HL-60 (cell line): ENCODE measurements at regions not wholly inside any gene's neighbourhood (a gene's known extent, or its start where the extent isn't known, plus 50 kb on each side); places are given as distances from the start of the nearest gene placed in this dataset.

Experiments used
- DNase-seq, 2 experiments: peaks; one replicate each; pipeline ENCODE4 v3.0.0-alpha.2; 2010 to 2020; ENCODE audit warnings: low read depth in 1 of 2, low spot score in 1 of 2
- H3K27ac ChIP-seq: fragments of 250-450 bp; sonication (Bioruptor Pico); replicated peaks from 2 replicates; pipeline ENCODE4 v1.5.1; 2020; ENCODE audit warnings: mild to moderate bottlenecking, moderate library complexity
- H3K27me3 ChIP-seq: fragments of 250-450 bp; sonication (Bioruptor Pico); 2 replicates; pipeline ENCODE4 v1.5.1; 2021; ENCODE audit warnings: mild to moderate bottlenecking, moderate library complexity; ENCODE audit not compliant: insufficient read depth, poor library complexity, severe bottlenecking
- H3K4me3 ChIP-seq: replicated peaks from 2 replicates; pipeline ENCODE4 v1.5.1; 2011; ENCODE audit warnings: mild to moderate bottlenecking, control low read depth, low read length; ENCODE audit not compliant: insufficient read depth
- GABPA ChIP-seq: IDR thresholded peaks from 2 replicates; pipeline ENCODE4 v1.6.1; 2012; ENCODE audit warnings: low read depth
- POLR2AphosphoS5 ChIP-seq: IDR thresholded peaks from 2 replicates; pipeline ENCODE4 v1.6.1; 2012; ENCODE audit warnings: low read depth
- REST ChIP-seq: IDR thresholded peaks from 2 replicates; pipeline ENCODE4 v1.6.1; 2012; ENCODE audit warnings: low read depth; ENCODE audit not compliant: insufficient replicate concordance
- SPI1 ChIP-seq: IDR thresholded peaks from 2 replicates; pipeline ENCODE4 v1.6.1; 2012; ENCODE audit warnings: low read depth, mild to moderate bottlenecking, borderline replicate concordance
- TF ChIP-seq, protein P1 (sequence below): IDR thresholded peaks from one replicate; pipeline ENCODE4 v1.5.1; 2011; ENCODE audit warnings: low read length, control low read depth, inconsistent platforms; ENCODE audit not compliant: insufficient read depth

DNA sequence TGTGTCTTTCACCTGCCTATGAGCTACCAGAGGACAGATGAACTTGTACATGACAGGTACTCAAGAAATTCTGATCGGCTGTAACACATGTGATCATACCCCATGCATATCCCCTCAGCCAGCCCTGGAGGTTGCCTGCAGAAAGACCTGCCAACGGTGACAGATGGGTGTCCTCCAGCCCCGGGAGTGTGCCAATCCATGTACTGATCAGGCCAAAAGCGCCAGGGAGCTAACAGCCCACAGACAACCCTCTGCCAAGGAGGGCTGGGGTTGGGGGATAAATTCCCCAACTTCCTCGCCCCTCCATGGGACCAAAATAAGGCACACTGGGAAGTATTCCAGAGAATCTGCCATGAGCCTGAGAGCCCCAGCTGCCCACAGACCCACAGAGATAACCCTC is 189.4 kb downstream of the CCT6B start:
- no peak for TF ChIP-seq GABPA
- no peak for TF ChIP-seq REST
- no peak for TF ChIP-seq POLR2AphosphoS5
- TF ChIP-seq SPI1: no peak
- TF ChIP-seq, protein P1, sequence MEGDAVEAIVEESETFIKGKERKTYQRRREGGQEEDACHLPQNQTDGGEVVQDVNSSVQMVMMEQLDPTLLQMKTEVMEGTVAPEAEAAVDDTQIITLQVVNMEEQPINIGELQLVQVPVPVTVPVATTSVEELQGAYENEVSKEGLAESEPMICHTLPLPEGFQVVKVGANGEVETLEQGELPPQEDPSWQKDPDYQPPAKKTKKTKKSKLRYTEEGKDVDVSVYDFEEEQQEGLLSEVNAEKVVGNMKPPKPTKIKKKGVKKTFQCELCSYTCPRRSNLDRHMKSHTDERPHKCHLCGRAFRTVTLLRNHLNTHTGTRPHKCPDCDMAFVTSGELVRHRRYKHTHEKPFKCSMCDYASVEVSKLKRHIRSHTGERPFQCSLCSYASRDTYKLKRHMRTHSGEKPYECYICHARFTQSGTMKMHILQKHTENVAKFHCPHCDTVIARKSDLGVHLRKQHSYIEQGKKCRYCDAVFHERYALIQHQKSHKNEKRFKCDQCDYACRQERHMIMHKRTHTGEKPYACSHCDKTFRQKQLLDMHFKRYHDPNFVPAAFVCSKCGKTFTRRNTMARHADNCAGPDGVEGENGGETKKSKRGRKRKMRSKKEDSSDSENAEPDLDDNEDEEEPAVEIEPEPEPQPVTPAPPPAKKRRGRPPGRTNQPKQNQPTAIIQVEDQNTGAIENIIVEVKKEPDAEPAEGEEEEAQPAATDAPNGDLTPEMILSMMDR: no peak
- Histone ChIP-seq H3K27ac (no peak overlapping the region), H3K4me3 (no peak overlapping the region), H3K27me3 (peaks cover 4% of the 10 kb centered on the region)
- no peak for DNase-seq

DNA sequence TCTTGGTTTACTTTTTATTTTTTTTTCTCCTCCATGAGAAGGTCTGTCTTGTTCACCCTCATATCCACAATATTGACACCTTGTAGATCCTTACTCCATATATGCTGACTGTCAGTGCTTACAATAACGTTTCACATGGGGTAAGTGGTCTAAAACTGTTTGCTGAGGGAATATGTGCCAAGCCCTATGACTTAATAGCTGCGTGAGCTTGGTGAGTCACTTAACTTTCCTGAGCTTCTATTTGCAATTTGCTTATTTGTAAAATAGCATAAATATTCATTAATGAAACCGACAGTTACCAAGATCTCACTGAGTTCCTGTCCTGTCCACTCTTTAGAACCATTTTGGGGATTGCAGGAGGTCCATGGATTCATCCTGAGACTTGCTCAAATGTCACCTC is 190.7 kb downstream of the CCT6B start:
- TF ChIP-seq POLR2AphosphoS5 (no peak), GABPA (no peak), REST (no peak), SPI1 (no peak)
- TF ChIP-seq, protein P1: no peak
- Histone ChIP-seq H3K27me3 (peaks cover 4% of the 10 kb centered on the region), H3K27ac (no peak overlapping the region), H3K4me3 (no peak overlapping the region)
- DNase-seq: no peak

DNA sequence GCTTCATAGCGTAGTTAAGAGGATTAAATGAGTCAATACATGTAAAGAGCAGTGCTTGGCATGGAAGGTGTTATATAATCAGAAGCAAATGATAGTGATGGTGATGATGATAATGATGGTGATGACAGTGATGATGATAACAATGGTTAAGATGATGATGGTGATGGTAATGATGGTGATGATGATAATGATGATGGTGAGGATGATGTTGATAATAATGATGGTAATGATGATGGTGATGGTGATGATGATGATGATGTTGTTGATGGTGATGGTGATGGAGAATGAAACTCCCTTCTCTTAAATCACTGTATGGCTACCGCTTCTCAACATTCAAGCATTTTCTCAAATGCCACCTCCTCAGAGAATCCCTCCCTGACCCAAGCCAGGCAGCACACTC is 190.5 kb downstream of the TMEM132E start:
- Histone ChIP-seq H3K4me3 (no peak overlapping the region), H3K27ac (no peak overlapping the region), H3K27me3 (peaks cover 4% of the 10 kb centered on the region)
- no peak for TF ChIP-seq GABPA
- no peak for DNase-seq

DNA sequence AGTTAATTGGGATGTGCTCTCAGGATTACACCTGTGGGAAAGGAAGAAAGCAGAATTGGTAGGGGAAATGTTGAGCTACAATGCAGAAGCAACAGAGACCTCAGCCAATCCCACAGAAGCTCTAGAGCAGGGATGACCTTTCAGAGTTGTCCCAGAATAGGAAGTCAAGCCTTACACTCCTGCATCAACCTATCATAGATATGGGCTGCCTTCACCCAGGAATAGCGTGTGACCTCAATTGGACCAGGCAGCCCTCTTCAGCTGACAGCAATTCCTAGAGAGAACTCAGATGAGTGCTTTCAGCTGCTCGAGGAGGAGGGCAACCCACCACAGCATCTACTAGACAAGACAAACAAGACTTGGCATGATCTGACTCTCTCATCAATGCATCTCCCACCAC is 189.7 kb downstream of the TMEM132E start:
- DNase-seq: no peak
- H3K27me3 ChIP-seq: peaks cover 4% of the 10 kb centered on the region
- no peak overlapping the region for H3K27ac ChIP-seq
- TF ChIP-seq GABPA: no peak
- TF ChIP-seq POLR2AphosphoS5: no peak
- TF ChIP-seq SPI1: no peak
- TF ChIP-seq, protein P1: no peak
- TF ChIP-seq REST: no peak
- H3K4me3 ChIP-seq: no peak overlapping the region
